SK-N-SH (cell line): ENCODE measurements at regions not wholly inside any gene's neighbourhood (a gene's known extent, or its start where the extent isn't known, plus 50 kb on each side); places are given as distances from the start of the nearest gene placed in this dataset.
A peak's percentile ranks its signal among the peaks of the same experiment; 100 is the strongest.

Experiments
- CTCF ChIP-seq: fragments of 200-600 bp; sonication (generic); IDR thresholded peaks from 2 replicates; pipeline ENCODE4 v1.6.1; 2017; ENCODE audit warnings: antibody characterized with exemption, mild to moderate bottlenecking, moderate library complexity
- MAX ChIP-seq: IDR thresholded peaks from 2 replicates; pipeline ENCODE4 v1.4.0; 2012; ENCODE audit warnings: low read depth
- RAD21 ChIP-seq: IDR thresholded peaks from 2 replicates; pipeline ENCODE4 v1.6.1; 2012; ENCODE audit warnings: mild to moderate bottlenecking, low read length
- SIN3A ChIP-seq: IDR thresholded peaks from 2 replicates; pipeline ENCODE4 v1.6.1; 2012; ENCODE audit warnings: low read depth, mild to moderate bottlenecking, low read length, moderate library complexity, borderline replicate concordance
- TAF1 ChIP-seq: IDR thresholded peaks from 2 replicates; pipeline ENCODE4 v1.6.1; 2012; ENCODE audit warnings: low read depth, mild to moderate bottlenecking, low read length, moderate library complexity, borderline replicate concordance
- TF ChIP-seq, protein P1 (sequence below): IDR thresholded peaks from 2 replicates; pipeline ENCODE4 v1.6.1; 2012; ENCODE audit warnings: mild to moderate bottlenecking, low read depth, low read length, moderate library complexity

DNA sequence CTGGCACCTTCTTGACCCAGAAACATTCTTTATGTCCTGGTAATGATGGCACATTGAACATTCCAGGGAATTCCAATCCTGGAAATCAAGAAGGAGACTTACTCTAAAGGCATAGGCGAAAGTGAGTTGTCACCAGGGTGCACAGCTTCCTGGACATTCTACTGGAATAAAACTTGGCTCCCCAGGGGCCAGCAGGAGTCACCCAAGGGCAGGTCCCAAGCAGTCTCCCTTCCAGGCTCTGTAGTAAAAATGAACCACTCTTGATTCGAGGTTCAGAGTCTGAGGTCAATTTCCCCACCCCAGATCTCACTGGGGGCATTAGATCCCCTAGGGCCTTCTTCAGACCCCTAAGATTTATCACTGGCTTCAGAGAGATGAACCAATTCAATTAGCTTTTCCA, 338.7 kb upstream of the GATB start:
- TF ChIP-seq RAD21 (peak; percentile 8; the same call in 1 of the 2 replicates), TAF1 (no peak), MAX (no peak), CTCF (0 out of 2 replicates have a peak, but pooled peaks have one; percentile 15), SIN3A (no peak)
- TF ChIP-seq, protein P1, sequence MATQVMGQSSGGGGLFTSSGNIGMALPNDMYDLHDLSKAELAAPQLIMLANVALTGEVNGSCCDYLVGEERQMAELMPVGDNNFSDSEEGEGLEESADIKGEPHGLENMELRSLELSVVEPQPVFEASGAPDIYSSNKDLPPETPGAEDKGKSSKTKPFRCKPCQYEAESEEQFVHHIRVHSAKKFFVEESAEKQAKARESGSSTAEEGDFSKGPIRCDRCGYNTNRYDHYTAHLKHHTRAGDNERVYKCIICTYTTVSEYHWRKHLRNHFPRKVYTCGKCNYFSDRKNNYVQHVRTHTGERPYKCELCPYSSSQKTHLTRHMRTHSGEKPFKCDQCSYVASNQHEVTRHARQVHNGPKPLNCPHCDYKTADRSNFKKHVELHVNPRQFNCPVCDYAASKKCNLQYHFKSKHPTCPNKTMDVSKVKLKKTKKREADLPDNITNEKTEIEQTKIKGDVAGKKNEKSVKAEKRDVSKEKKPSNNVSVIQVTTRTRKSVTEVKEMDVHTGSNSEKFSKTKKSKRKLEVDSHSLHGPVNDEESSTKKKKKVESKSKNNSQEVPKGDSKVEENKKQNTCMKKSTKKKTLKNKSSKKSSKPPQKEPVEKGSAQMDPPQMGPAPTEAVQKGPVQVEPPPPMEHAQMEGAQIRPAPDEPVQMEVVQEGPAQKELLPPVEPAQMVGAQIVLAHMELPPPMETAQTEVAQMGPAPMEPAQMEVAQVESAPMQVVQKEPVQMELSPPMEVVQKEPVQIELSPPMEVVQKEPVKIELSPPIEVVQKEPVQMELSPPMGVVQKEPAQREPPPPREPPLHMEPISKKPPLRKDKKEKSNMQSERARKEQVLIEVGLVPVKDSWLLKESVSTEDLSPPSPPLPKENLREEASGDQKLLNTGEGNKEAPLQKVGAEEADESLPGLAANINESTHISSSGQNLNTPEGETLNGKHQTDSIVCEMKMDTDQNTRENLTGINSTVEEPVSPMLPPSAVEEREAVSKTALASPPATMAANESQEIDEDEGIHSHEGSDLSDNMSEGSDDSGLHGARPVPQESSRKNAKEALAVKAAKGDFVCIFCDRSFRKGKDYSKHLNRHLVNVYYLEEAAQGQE = no peak
